HG02623 (cell line): ENCODE measurements at regions not wholly inside any gene's neighbourhood (a gene's known extent, or its start where the extent isn't known, plus 50 kb on each side); places are given as distances from the start of the nearest gene placed in this dataset.
"Not testable (repeated sequence)": the region's sequence is repeated elsewhere in the genome, so short reads cannot be mapped to it uniquely, and the experiment has no call there.

Experiments
- ATAC-seq: cut with Tn5 transposase; IDR thresholded peaks from one replicate; pipeline ENCODE4 v1.9.1; 2021; ENCODE audit warnings: moderate library complexity; ENCODE audit not compliant: unreplicated experiment

- no peak for ATAC-seq
Observed at GRCh38 chr13:103945836-103946235, 879.6 kb upstream of the SLC10A2 start.

GRCh38 chr13:103941506-103942140 is 875.4 kb upstream of the SLC10A2 start:
- ATAC-seq: no peak

- ATAC-seq: no peak
Observed at GRCh38 chr13:103935117-103935516, 868.9 kb upstream of the SLC10A2 start.

- ATAC-seq: no peak
Observed at GRCh38 chr13:103931885-103932284, 865.7 kb upstream of the SLC10A2 start.

GRCh38 chr13:103931331-103931845 is 865.2 kb upstream of the SLC10A2 start:
- no peak for ATAC-seq

- no peak for ATAC-seq
Observed at GRCh38 chr13:103926118-103926517, 859.9 kb upstream of the SLC10A2 start.

GRCh38 chr13:103908911-103909310 is 842.7 kb upstream of the SLC10A2 start:
- no peak for ATAC-seq

GRCh38 chr13:103908274-103908673 is 842.1 kb upstream of the SLC10A2 start:
- ATAC-seq: no peak

- no peak for ATAC-seq
Observed at GRCh38 chr13:103903790-103904189, 837.6 kb upstream of the SLC10A2 start.

- ATAC-seq: no peak
Observed at GRCh38 chr13:103898481-103898880, 832.3 kb upstream of the SLC10A2 start.

GRCh38 chr13:103895835-103896531 is 829.8 kb upstream of the SLC10A2 start:
- ATAC-seq: no peak

- no peak for ATAC-seq
Observed at GRCh38 chr13:103894626-103895025, 828.4 kb upstream of the SLC10A2 start.

- ATAC-seq: no peak
Observed at GRCh38 chr13:103884101-103884723, 818.0 kb upstream of the SLC10A2 start.

- no peak for ATAC-seq
Observed at GRCh38 chr13:103883698-103884097, 817.5 kb upstream of the SLC10A2 start.

- ATAC-seq: no peak
Observed at GRCh38 chr13:103883164-103883563, 816.9 kb upstream of the SLC10A2 start.

- ATAC-seq: not testable (repeated sequence)
Observed at GRCh38 chr13:103880146-103880545, 813.9 kb upstream of the SLC10A2 start.

GRCh38 chr13:103878891-103879605 is 812.8 kb upstream of the SLC10A2 start:
- no peak for ATAC-seq

- no peak for ATAC-seq
Observed at GRCh38 chr13:103876571-103876970, 810.4 kb upstream of the SLC10A2 start.

- no peak for ATAC-seq
Observed at GRCh38 chr13:103873725-103874124, 807.5 kb upstream of the SLC10A2 start.

- no peak for ATAC-seq
Observed at GRCh38 chr13:103866048-103866447, 799.8 kb upstream of the SLC10A2 start.

GRCh38 chr13:103862525-103862924 is 796.3 kb upstream of the SLC10A2 start:
- no peak for ATAC-seq
